ENCODE measurements at regions not wholly inside any gene's neighbourhood (a gene's known extent, or its start where the extent isn't known, plus 50 kb on each side); places are given as distances from the start of the nearest gene placed in this dataset.

GRCh38 chr11:92527467-92527866, 302.8 kb downstream of the FAT3 start:
- H3K4me2 ChIP-seq = no peak overlapping the region
- peak; percentile 18 for FAIRE-seq
- no peak for TF ChIP-seq MAFK (IDR thresholded peaks at IDR 0.05; ENCODE audit: partially characterized antibody)
- ATAC-seq = no peak
- no peak for DNase-seq (ENCODE audit: low read depth in 1 of 2, low spot score in 1 of 2)
- no peak overlapping the region for H3K27ac ChIP-seq
- POLR2A ChIA-PET = no interaction called here
- no peak overlapping the region for H3K4me3 ChIP-seq
- no peaks in the 10 kb centered on the region for H3K4me1 ChIP-seq
- no peaks in the 10 kb centered on the region for H3K9me3 ChIP-seq
- CTCF ChIA-PET = no interaction called here

GRCh38 chr11:92528001-92528400, 303.4 kb downstream of the FAT3 start:
- Histone ChIP-seq H3K27ac (no peak overlapping the region), H3K4me2 (no peak overlapping the region), H3K4me3 (no peak overlapping the region), H3K9me3 (no peaks in the 10 kb centered on the region), H3K4me1 (no peaks in the 10 kb centered on the region)
- ChIA-PET CTCF (no interaction called here), POLR2A (no interaction called here)
- WGBS (ENCODE audit: missing lambda C conversion rate) = 78% methylated on average over 6 of the region's 6 CpGs
- DNase-seq (ENCODE audit: low read depth in 1 of 2, low spot score in 1 of 2) (no peak), FAIRE-seq (no peak), ATAC-seq (no peak)
- no peak for TF ChIP-seq RCOR1 (IDR thresholded peaks at IDR 0.05; ENCODE audit: low read depth, low read length)
- no peak for TF ChIP-seq ZSCAN20 (CRISPR knock-in tag; IDR thresholded peaks at IDR 0.05)
- no peak for TF ChIP-seq HOXB5 (CRISPR knock-in tag; IDR thresholded peaks at IDR 0.05)
- no peak for TF ChIP-seq BHLHE40 (IDR thresholded peaks at IDR 0.05; ENCODE audit: low read depth, low read length)
- no peak for TF ChIP-seq CBX8 (IDR thresholded peaks at IDR 0.05)
- TF ChIP-seq NFE2L2 (conservative IDR thresholded peaks at IDR 0.05; ENCODE audit: low read length) = no peak
- no peak for TF ChIP-seq RFX5 (IDR thresholded peaks at IDR 0.05)

GRCh38 chr11:92531065-92531739, 306.6 kb downstream of the FAT3 start:
- H3K4me3 ChIP-seq = no peak overlapping the region
- DNase-seq (ENCODE audit: low read depth in 1 of 2, low spot score in 1 of 2) (no peak), ATAC-seq (no peak), FAIRE-seq (no peak)
- no peak overlapping the region for H3K4me2 ChIP-seq
- H3K27ac ChIP-seq = no peak overlapping the region
- CTCF ChIA-PET = interaction anchor here (0.7 kb wide), 1 partner anchor 32 kb away, joined by 5 read pairs; no protein-coding TSS in a partner anchor
- no peaks in the 10 kb centered on the region for H3K9me3 ChIP-seq
- no peaks in the 10 kb centered on the region for H3K4me1 ChIP-seq
- WGBS (ENCODE audit: missing lambda C conversion rate) = 55% methylated on average over 7 of the region's 7 CpGs
- POLR2A ChIA-PET = no interaction called here
- no peak for TF ChIP-seq KDM5A (IDR thresholded peaks at IDR 0.05)

- 34% methylated on average over 3 of the region's 3 CpGs for WGBS (ENCODE audit: missing lambda C conversion rate)
- Histone ChIP-seq H3K4me2 (no peak overlapping the region), H3K4me3 (no peak overlapping the region), H3K27ac (no peak overlapping the region), H3K9me3 (no peaks in the 10 kb centered on the region), H3K4me1 (no peaks in the 10 kb centered on the region)
- FAIRE-seq (no peak), ATAC-seq (no peak), DNase-seq (ENCODE audit: low read depth in 1 of 2, low spot score in 1 of 2) (no peak)
- CTCF ChIA-PET = no interaction called here
- no peak for TF ChIP-seq EHMT2 (IDR thresholded peaks at IDR 0.05; ENCODE audit: low read depth)
- no peak for TF ChIP-seq MYC (IDR thresholded peaks at IDR 0.05; ENCODE audit: borderline replicate concordance, low read length)
- no peak for TF ChIP-seq RFX5 (IDR thresholded peaks at IDR 0.05)
- TF ChIP-seq POLR2A (IDR thresholded peaks at IDR 0.05; ENCODE audit: low read length) = no peak
- TF ChIP-seq BHLHE40 (IDR thresholded peaks at IDR 0.05; ENCODE audit: low read depth, low read length) = no peak
- no peak for TF ChIP-seq PBX3 (IDR thresholded peaks at IDR 0.05)
- TF ChIP-seq HOXA7 (CRISPR knock-in tag; IDR thresholded peaks at IDR 0.05) = no peak
- no peak for TF ChIP-seq RCOR1 (IDR thresholded peaks at IDR 0.05; ENCODE audit: low read depth, low read length)
- no peak for TF ChIP-seq CBX8 (IDR thresholded peaks at IDR 0.05)
- TF ChIP-seq MAX (IDR thresholded peaks at IDR 0.05) = no peak
- no peak for TF ChIP-seq NFE2L2 (conservative IDR thresholded peaks at IDR 0.05; ENCODE audit: low read length)
- TF ChIP-seq ELK1 (IDR thresholded peaks at IDR 0.05; ENCODE audit: low read depth, low read length) = no peak
- no peak for TF ChIP-seq RARB (CRISPR knock-in tag; IDR thresholded peaks at IDR 0.05)
- TF ChIP-seq JUNB (IDR thresholded peaks at IDR 0.05) = no peak
- no peak for TF ChIP-seq HOXB13 (CRISPR knock-in tag; IDR thresholded peaks at IDR 0.05; ENCODE audit: low read depth)
- TF ChIP-seq USF2 (IDR thresholded peaks at IDR 0.05) = no peak
- POLR2A ChIA-PET = no interaction called here
Observed at GRCh38 chr11:92533657-92534335, 309.2 kb downstream of the FAT3 start.
